Ovary (tissue), 7 donors: ENCODE measurements at regions not wholly inside any gene's neighbourhood (a gene's known extent, or its start where the extent isn't known, plus 50 kb on each side); places are given as distances from the start of the nearest gene placed in this dataset.

Experiments
- DNase-seq, 5 donors: peaks; one replicate each; pipeline ENCODE4 v3.0.0-alpha.2; 2019 to 2020
- H3K27ac ChIP-seq, 2 donors: fragments of 200-600 bp; one replicate each; pipeline versions ENCODE4 v1.5.1 to v1.8.0; 2019 to 2022
- H3K27me3 ChIP-seq: fragments of 200-600 bp; one replicate; pipeline ENCODE4 v1.8.0; 2022
- H3K36me3 ChIP-seq: fragments of 200-600 bp; sonication (generic); one replicate; pipeline ENCODE4 v1.5.1; 2019
- H3K4me1 ChIP-seq: one replicate; pipeline ENCODE4 v1.8.1; 2013; ENCODE audit warnings: mild to moderate bottlenecking, moderate library complexity; ENCODE audit not compliant: insufficient read depth
- H3K4me3 ChIP-seq: fragments of 200-600 bp; sonication (generic); one replicate; pipeline ENCODE4 v1.5.1; 2017
- H3K9me3 ChIP-seq, 2 donors: fragments of 200-600 bp in 1 of 2; sonication (generic) in 1 of 2; one replicate each; pipeline versions ENCODE4 v1.5.1 to v1.8.1; 2013 to 2019; ENCODE audit warnings: mild to moderate bottlenecking in 1 of 2, moderate library complexity in 1 of 2
- CTCF ChIP-seq, 3 donors: fragments of 450-650 bp in 2 of 3; fragments of 200-600 bp in 1 of 3; IDR thresholded peaks; one replicate each; pipeline versions ENCODE4 v1.5.1 to v1.8.0; 2016 to 2022; ENCODE audit warnings: antibody characterized with exemption in 3 of 3, mild to moderate bottlenecking in 1 of 3
- EP300 ChIP-seq: sonication (generic); formaldehyde crosslinking; IDR thresholded peaks from one replicate; pipeline ENCODE4 v1.6.1; 2017; ENCODE audit warnings: antibody characterized with exemption
- POLR2A ChIP-seq: fragments of 450-650 bp; IDR thresholded peaks from one replicate; pipeline ENCODE4 v1.6.1; 2017; ENCODE audit warnings: antibody characterized with exemption, mild to moderate bottlenecking, moderate library complexity
- WGBS, 3 donors: extraction: QIAGEN DNeasy Blood & Tissue Kit in 1 of 3; methylation state at CpG; one replicate each; pipeline versions ENCODE4 v1.1.5 to v1.1.7; 2013 to 2017; 5-methylcytosine and 5-hydroxymethylcytosine counted together
- intact Hi-C, 4 donors: fragments of 100-400 bp; cut with DNase I; formaldehyde crosslinking; loops; one replicate each; pipeline versions ENCODE4 v1.11.0 to v1.15.1; 2022 to 2023
- donor health status: DM: no; HTN: no; CAD: no; lungs with moderate emphysema.
- donor health status: DM: no; HTN: no; CAD: no.
- donor health status: Bipolar disorder and iron deficiency.
- donor health status: DM: no; HTN: no; CAD: no.
- donor health status: DM: yes; HTN: yes; CAD: no.

GRCh38 chr10:123463698-123464097 lies 202.5 kb upstream of the GPR26 start:
- no peak for TF ChIP-seq CTCF (IDR thresholded peaks at IDR 0.05)
- TF ChIP-seq POLR2A = no peak
- no peak for TF ChIP-seq EP300
- no peak for DNase-seq
- Histone ChIP-seq H3K36me3 (no peaks in the 10 kb centered on the region), H3K9me3 (no peaks in the 10 kb centered on the region), H3K27me3 (no peaks in the 10 kb centered on the region), H3K27ac (no peak overlapping the region), H3K4me1 (no peaks in the 10 kb centered on the region), H3K4me3 (no peak overlapping the region)
- intact Hi-C loops = no loop called here
- 82 to 86% (median 84%) methylated on average over 10 of the region's 10 CpGs for WGBS, 3 donors

- no peak overlapping the region for H3K4me3 ChIP-seq
- no peak for DNase-seq
- no peaks in the 10 kb centered on the region for H3K9me3 ChIP-seq
- no peaks in the 10 kb centered on the region for H3K27me3 ChIP-seq
- intact Hi-C loops = no loop called here
- no peaks in the 10 kb centered on the region for H3K4me1 ChIP-seq
- no peaks in the 10 kb centered on the region for H3K36me3 ChIP-seq
- TF ChIP-seq CTCF (IDR thresholded peaks at IDR 0.05) (no peak), POLR2A (no peak), EP300 (no peak)
- H3K27ac ChIP-seq = no peak overlapping the region
- WGBS, 3 donors = 40 to 49% (median 41%) methylated on average over 3 of the region's 3 CpGs
Observed at GRCh38 chr10:123464430-123465323, 201.5 kb upstream of the GPR26 start.

GRCh38 chr10:123470336-123470921 lies 195.7 kb upstream of the GPR26 start:
- DNase-seq = no peak
- TF ChIP-seq CTCF (IDR thresholded peaks at IDR 0.05) (no peak), EP300 (no peak)
- Histone ChIP-seq H3K27me3 (no peaks in the 10 kb centered on the region), H3K9me3 (no peaks in the 10 kb centered on the region), H3K4me3 (no peak overlapping the region), H3K4me1 (no peaks in the 10 kb centered on the region), H3K36me3 (no peaks in the 10 kb centered on the region), H3K27ac (no peak overlapping the region)
- intact Hi-C loops = no loop called here
- WGBS, 3 donors = 60 to 67% (median 62%) methylated on average over 7 of the region's 7 CpGs

GRCh38 chr10:123471811-123472210 lies 194.3 kb upstream of the GPR26 start:
- 90 to 100% (median 91%) methylated on average over 1 of the region's 1 CpG for WGBS, 3 donors
- no peak overlapping the region for H3K4me3 ChIP-seq
- no peaks in the 10 kb centered on the region for H3K36me3 ChIP-seq
- H3K27me3 ChIP-seq = no peaks in the 10 kb centered on the region
- no peak for DNase-seq
- intact Hi-C loops = no loop called here
- no peaks in the 10 kb centered on the region for H3K9me3 ChIP-seq
- H3K27ac ChIP-seq = no peak overlapping the region
- H3K4me1 ChIP-seq = no peaks in the 10 kb centered on the region
- TF ChIP-seq CTCF (IDR thresholded peaks at IDR 0.05) = no peak
- TF ChIP-seq POLR2A = no peak
- TF ChIP-seq EP300 = no peak
